Stomach (tissue), 8 donors: ENCODE measurements at regions not wholly inside any gene's neighbourhood (a gene's known extent, or its start where the extent isn't known, plus 50 kb on each side); places are given as distances from the start of the nearest gene placed in this dataset.

Source experiments
- DNase-seq, 2 donors: peaks; one replicate each; pipeline versions ENCODE4 v3.0.0 to v3.0.0-alpha.2; 2013 to 2019
- H3K27ac ChIP-seq, 5 donors: fragments of 200-600 bp in 4 of 5; sonication (generic) in 4 of 5; one replicate each; pipeline ENCODE4 v1.5.1; 2013 to 2019; ENCODE audit warnings: mild to moderate bottlenecking in 1 of 5, moderate library complexity in 1 of 5
- H3K27me3 ChIP-seq, 3 donors: fragments of 200-600 bp; sonication (generic); one replicate each; pipeline ENCODE4 v1.5.1; 2017 to 2019; ENCODE audit warnings: mixed run types in 1 of 3
- H3K36me3 ChIP-seq, 4 donors: fragments of 200-600 bp; sonication (generic); 1 replicate in 3 of 4; 2 replicates in 1 of 4; pipeline ENCODE4 v1.5.1; 2016 to 2019
- H3K4me1 ChIP-seq, 4 donors: fragments of 200-600 bp; sonication (generic); one replicate each; pipeline ENCODE4 v1.5.1; 2016 to 2019
- H3K4me3 ChIP-seq, 4 donors: fragments of 200-600 bp; sonication (generic) in 3 of 4; one replicate each; pipeline ENCODE4 v1.5.1; 2016 to 2019; ENCODE audit warnings: mild to moderate bottlenecking in 1 of 4
- H3K9me3 ChIP-seq, 4 donors: fragments of 200-600 bp; sonication (generic); one replicate each; pipeline ENCODE4 v1.5.1; 2016 to 2019
- EP300 ChIP-seq: sonication (generic); formaldehyde crosslinking; IDR thresholded peaks from one replicate; pipeline ENCODE4 v1.6.1; 2017; ENCODE audit warnings: antibody characterized with exemption
- POLR2A ChIP-seq, 4 donors: fragments of 450-650 bp; IDR thresholded peaks; one replicate each; pipeline ENCODE4 v1.6.1; 2016; ENCODE audit warnings: antibody characterized with exemption in 4 of 4, control low read depth in 2 of 4, mild to moderate bottlenecking in 1 of 4, moderate library complexity in 1 of 4
- POLR2AphosphoS5 ChIP-seq, 3 donors: sonication (generic); formaldehyde crosslinking; IDR thresholded peaks; one replicate each; pipeline ENCODE4 v1.6.1; 2016; ENCODE audit warnings: antibody characterized with exemption in 3 of 3
- WGBS, 5 donors: extraction: QIAGEN DNeasy Blood & Tissue Kit in 3 of 5; methylation state at CpG; one replicate each; pipeline versions ENCODE4 v1.1.5 to v1.1.7; 2013 to 2018; 5-methylcytosine and 5-hydroxymethylcytosine counted together
- intact Hi-C: fragments of 100-400 bp; cut with DNase I; formaldehyde crosslinking; loops from one replicate; pipeline ENCODE4 v1.15.1; 2023; ENCODE audit warnings: low total_unique reads
- TF ChIP-seq, protein P1 (sequence below), 7 experiments: fragments of 450-650 bp in 4 of 7; fragments of 200-600 bp in 3 of 7; sonication (generic) in 3 of 7; IDR thresholded peaks; one replicate each; pipeline ENCODE4 v1.5.1; 2016 to 2019; ENCODE audit warnings: antibody characterized with exemption in 7 of 7, control low read depth in 2 of 7, mild to moderate bottlenecking in 1 of 7
- donor health status: healthy with polysubstance abuse.
- donor health status: Bipolar disorder and iron deficiency.
- donor health status: healthy.

DNA sequence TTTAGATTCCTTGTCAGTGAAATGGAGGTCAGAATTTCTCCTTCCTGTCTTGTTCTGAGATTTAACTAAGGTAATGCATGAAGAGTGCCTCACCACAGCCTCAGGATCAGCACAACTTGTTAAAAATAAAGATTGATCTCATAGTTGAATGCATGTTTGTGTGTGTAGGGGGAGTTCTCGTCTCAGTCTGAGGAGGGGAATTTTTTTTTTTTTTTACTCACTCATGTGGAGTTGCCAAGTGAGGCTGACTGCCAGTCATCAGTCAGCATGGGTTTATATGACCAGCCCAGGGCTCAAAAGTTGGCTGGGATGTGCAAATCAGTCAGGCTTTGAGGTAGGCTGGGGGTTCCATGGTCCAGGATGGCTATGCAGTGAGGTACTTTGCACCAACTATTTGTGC is 113.2 kb downstream of the FANCF start:
- no peaks in the 10 kb centered on the region for H3K36me3 ChIP-seq
- no peaks in the 10 kb centered on the region for H3K4me1 ChIP-seq
- intact Hi-C loops = no loop called here
- H3K27me3 ChIP-seq = no peaks in the 10 kb centered on the region
- 28 to 48% (median 38%) methylated on average over 1 of the region's 1 CpG for WGBS, 5 donors
- no peaks in the 10 kb centered on the region for H3K9me3 ChIP-seq
- H3K27ac ChIP-seq = no peak overlapping the region
- no peak overlapping the region for H3K4me3 ChIP-seq
- TF ChIP-seq POLR2AphosphoS5 (IDR thresholded peaks at IDR 0.05) = no peak
- no peak for DNase-seq

DNA sequence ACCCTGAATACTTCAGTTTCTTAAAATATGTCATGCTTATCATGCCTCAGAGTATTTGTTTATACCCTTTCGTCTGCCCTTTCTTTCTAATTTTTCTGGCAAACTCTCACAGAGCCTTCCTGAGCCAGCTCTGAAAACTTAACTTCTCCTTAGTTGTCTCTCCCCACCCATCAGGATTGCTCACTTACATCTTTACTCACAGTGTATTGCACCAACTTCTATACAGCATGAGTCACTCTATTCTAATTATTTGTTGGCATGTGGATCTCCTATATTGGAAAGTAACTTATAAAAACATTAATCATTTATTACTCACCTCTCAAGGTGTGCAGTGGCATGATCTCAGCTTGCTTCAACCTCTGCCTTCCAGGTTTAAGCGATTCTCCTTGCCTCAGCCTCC is 114.9 kb downstream of the FANCF start:
- no peak for DNase-seq
- no peaks in the 10 kb centered on the region for H3K27me3 ChIP-seq
- no peaks in the 10 kb centered on the region for H3K4me1 ChIP-seq
- no peak overlapping the region for H3K27ac ChIP-seq
- TF ChIP-seq, protein P1, sequence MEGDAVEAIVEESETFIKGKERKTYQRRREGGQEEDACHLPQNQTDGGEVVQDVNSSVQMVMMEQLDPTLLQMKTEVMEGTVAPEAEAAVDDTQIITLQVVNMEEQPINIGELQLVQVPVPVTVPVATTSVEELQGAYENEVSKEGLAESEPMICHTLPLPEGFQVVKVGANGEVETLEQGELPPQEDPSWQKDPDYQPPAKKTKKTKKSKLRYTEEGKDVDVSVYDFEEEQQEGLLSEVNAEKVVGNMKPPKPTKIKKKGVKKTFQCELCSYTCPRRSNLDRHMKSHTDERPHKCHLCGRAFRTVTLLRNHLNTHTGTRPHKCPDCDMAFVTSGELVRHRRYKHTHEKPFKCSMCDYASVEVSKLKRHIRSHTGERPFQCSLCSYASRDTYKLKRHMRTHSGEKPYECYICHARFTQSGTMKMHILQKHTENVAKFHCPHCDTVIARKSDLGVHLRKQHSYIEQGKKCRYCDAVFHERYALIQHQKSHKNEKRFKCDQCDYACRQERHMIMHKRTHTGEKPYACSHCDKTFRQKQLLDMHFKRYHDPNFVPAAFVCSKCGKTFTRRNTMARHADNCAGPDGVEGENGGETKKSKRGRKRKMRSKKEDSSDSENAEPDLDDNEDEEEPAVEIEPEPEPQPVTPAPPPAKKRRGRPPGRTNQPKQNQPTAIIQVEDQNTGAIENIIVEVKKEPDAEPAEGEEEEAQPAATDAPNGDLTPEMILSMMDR (IDR thresholded peaks at IDR 0.05) = no peak
- TF ChIP-seq EP300 (no peak), POLR2A (IDR thresholded peaks at IDR 0.05) (no peak), POLR2AphosphoS5 (IDR thresholded peaks at IDR 0.05) (no peak)
- H3K9me3 ChIP-seq = no peaks in the 10 kb centered on the region
- intact Hi-C loops = no loop called here
- no peak overlapping the region for H3K4me3 ChIP-seq
- H3K36me3 ChIP-seq = no peaks in the 10 kb centered on the region
- WGBS, 5 donors = 40 to 56% (median 47%) methylated on average over 2 of the region's 2 CpGs

DNA sequence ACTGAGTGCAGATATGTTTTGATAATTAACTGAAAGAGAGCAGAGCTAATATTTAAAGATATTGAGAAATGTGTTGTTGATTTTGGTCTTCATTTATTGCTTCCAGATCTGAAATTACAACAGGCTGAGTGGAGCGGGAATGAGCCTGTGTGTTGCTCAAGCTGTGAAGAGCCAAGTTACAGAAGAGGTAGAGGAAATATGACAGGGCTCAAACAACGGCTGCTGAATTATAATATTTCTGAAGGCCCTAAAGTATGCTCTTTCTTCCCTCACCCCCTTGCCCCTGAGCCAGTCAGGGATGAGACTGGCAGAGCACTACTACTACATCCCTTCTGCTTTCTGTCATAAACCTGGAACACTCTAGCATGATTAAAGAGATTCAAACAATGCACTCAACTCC is 115.6 kb downstream of the FANCF start:
- no peak overlapping the region for H3K4me3 ChIP-seq
- no peaks in the 10 kb centered on the region for H3K36me3 ChIP-seq
- peak in 1 of 2 donors; percentile 9 for DNase-seq
- intact Hi-C loops = no loop called here
- no peaks in the 10 kb centered on the region for H3K4me1 ChIP-seq
- 56 to 71% (median 64%) methylated on average over 2 of the region's 2 CpGs for WGBS, 5 donors
- no peak for TF ChIP-seq POLR2A (IDR thresholded peaks at IDR 0.05)
- no peak for TF ChIP-seq EP300
- TF ChIP-seq, protein P1 (IDR thresholded peaks at IDR 0.05) = no peak
- TF ChIP-seq POLR2AphosphoS5 (IDR thresholded peaks at IDR 0.05) = no peak
- H3K27me3 ChIP-seq = no peaks in the 10 kb centered on the region
- H3K27ac ChIP-seq = no peak overlapping the region
- no peaks in the 10 kb centered on the region for H3K9me3 ChIP-seq

DNA sequence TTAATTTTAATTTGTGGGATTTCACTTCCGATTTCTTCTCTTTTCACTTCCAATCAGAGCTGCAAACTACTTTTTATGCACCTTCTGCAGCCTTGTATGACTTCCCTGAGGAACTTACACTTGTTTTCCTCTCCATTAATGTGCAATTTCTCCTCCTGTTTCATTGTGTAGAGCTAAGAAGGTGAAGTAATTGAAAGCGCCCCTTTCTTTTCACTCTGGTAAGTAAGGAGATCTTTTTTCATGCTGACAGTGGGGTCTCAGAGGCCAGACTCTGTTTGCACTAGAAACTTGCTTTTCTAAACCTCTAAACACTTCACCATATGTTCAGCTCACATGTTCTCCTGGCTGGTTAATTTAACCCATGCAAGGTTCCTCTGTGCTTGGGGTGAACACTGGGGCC is 117.0 kb downstream of the FANCF start:
- no peak overlapping the region for H3K27ac ChIP-seq
- TF ChIP-seq POLR2AphosphoS5 (IDR thresholded peaks at IDR 0.05) = no peak
- TF ChIP-seq, protein P1 (IDR thresholded peaks at IDR 0.05) = no peak
- no peak for TF ChIP-seq POLR2A (IDR thresholded peaks at IDR 0.05)
- TF ChIP-seq EP300 = no peak

DNA sequence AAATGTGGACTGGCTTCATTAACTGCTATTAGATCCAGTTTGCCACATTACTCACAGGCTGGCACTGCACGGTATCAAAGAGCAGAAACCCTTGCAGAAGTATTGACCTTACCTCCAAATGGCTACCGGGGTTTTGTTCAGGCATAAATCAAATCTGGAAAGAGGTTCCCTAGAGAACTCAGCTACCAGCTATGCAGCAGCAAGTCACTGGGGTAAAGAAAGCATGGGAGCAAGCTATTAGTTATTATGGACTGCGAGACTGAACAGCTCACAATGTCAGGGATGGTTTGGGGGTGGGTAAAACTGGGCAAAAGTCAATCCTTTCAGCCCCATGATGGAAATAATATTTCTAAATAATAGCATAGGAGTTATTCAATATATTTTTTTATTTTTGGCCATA is 128.1 kb downstream of the FANCF start:
- TF ChIP-seq EP300 (no peak), POLR2AphosphoS5 (IDR thresholded peaks at IDR 0.05) (no peak), POLR2A (IDR thresholded peaks at IDR 0.05) (no peak)
- TF ChIP-seq, protein P1 (IDR thresholded peaks at IDR 0.05) = no peak
- intact Hi-C loops = no loop called here
- H3K27me3 ChIP-seq = no peaks in the 10 kb centered on the region
- H3K36me3 ChIP-seq = no peaks in the 10 kb centered on the region
- DNase-seq = no peak
- no peak overlapping the region for H3K4me3 ChIP-seq
- no peak overlapping the region for H3K27ac ChIP-seq
- WGBS, 5 donors = 65 to 77% (median 75%) methylated on average over 3 of the region's 3 CpGs
- no peaks in the 10 kb centered on the region for H3K9me3 ChIP-seq
- H3K4me1 ChIP-seq = no peaks in the 10 kb centered on the region

More for the DNA sequence above, 117.0 kb downstream of the FANCF start:
- H3K4me3 ChIP-seq = no peak overlapping the region
- no peaks in the 10 kb centered on the region for H3K4me1 ChIP-seq
- H3K27me3 ChIP-seq = no peaks in the 10 kb centered on the region
- 25 to 43% (median 36%) methylated on average over 2 of the region's 2 CpGs for whole genome bisulfite sequencing, 5 donors
- no peaks in the 10 kb centered on the region for H3K36me3 ChIP-seq
- no peaks in the 10 kb centered on the region for H3K9me3 ChIP-seq
- intact Hi-C loops = no loop called here
- DNase-seq = no peak
